Trophoblast cell (in vitro differentiated cells and primary cell): ENCODE measurements at regions not wholly inside any gene's neighbourhood (a gene's known extent, or its start where the extent isn't known, plus 50 kb on each side); places are given as distances from the start of the nearest gene placed in this dataset.

Experiments used
- DNase-seq, 2 donors: peaks; one replicate each; pipeline ENCODE4 v3.0.0-alpha.2; 2016
- H2AFZ ChIP-seq: 2 replicates; pipeline ENCODE4 v1.6.1; 2013; ENCODE audit warnings: low read length, moderate library complexity, mild to moderate bottlenecking; ENCODE audit not compliant: insufficient read depth, poor library complexity
- H2AK5ac ChIP-seq: 2 replicates; pipeline ENCODE4 v1.6.1; 2013; ENCODE audit warnings: mild to moderate bottlenecking, low read length
- H2BK120ac ChIP-seq: 2 replicates; pipeline ENCODE4 v1.6.1; 2013; ENCODE audit warnings: low read length, mild to moderate bottlenecking, moderate library complexity; ENCODE audit not compliant: insufficient read depth, poor library complexity
- H2BK12ac ChIP-seq: 2 replicates; pipeline ENCODE4 v1.6.1; 2013; ENCODE audit warnings: mild to moderate bottlenecking, low read length, moderate library complexity
- H2BK5ac ChIP-seq: 2 replicates; pipeline ENCODE4 v1.6.1; 2013; ENCODE audit warnings: low read length, low read depth, moderate library complexity, mild to moderate bottlenecking; ENCODE audit not compliant: poor library complexity
- H3K14ac ChIP-seq: 2 replicates; pipeline ENCODE4 v1.6.1; 2013; ENCODE audit warnings: mild to moderate bottlenecking, low read length
- H3K18ac ChIP-seq: 2 replicates; pipeline ENCODE4 v1.6.1; 2013; ENCODE audit warnings: mild to moderate bottlenecking, low read length
- H3K23ac ChIP-seq: 2 replicates; pipeline ENCODE4 v1.6.1; 2013; ENCODE audit warnings: low read length
- H3K27ac ChIP-seq: 2 replicates; pipeline ENCODE4 v1.5.1; 2013; ENCODE audit warnings: low read depth, mild to moderate bottlenecking, inconsistent platforms, low read length, moderate library complexity
- H3K27me3 ChIP-seq: 2 replicates; pipeline ENCODE4 v1.6.1; 2013; ENCODE audit warnings: inconsistent platforms, mild to moderate bottlenecking, low read length, moderate library complexity; ENCODE audit not compliant: insufficient read depth
- H3K36me3 ChIP-seq, 2 experiments: 1 replicate in 1 of 2; 2 replicates in 1 of 2; pipeline ENCODE4 v1.6.1; 2013; ENCODE audit warnings: low read length in 2 of 2, mild to moderate bottlenecking in 2 of 2, moderate library complexity in 1 of 2; ENCODE audit not compliant: insufficient read depth in 2 of 2, control insufficient read depth in 1 of 2
- H3K4ac ChIP-seq: 2 replicates; pipeline ENCODE4 v1.6.1; 2013; ENCODE audit warnings: low read depth, mild to moderate bottlenecking, low read length, moderate library complexity
- H3K4me1 ChIP-seq, 2 experiments: 1 replicate in 1 of 2; 2 replicates in 1 of 2; pipeline ENCODE4 v1.6.1; 2013; ENCODE audit warnings: low read length in 2 of 2, mild to moderate bottlenecking in 2 of 2, moderate library complexity in 1 of 2; ENCODE audit not compliant: insufficient read depth in 2 of 2, control insufficient read depth in 1 of 2
- H3K4me2 ChIP-seq: 2 replicates; pipeline ENCODE4 v1.6.1; 2013; ENCODE audit warnings: inconsistent platforms, mild to moderate bottlenecking, low read length, moderate library complexity
- H3K4me3 ChIP-seq: 2 replicates; pipeline ENCODE4 v1.5.1; 2013; ENCODE audit warnings: mild to moderate bottlenecking, low read depth, low read length, inconsistent platforms
- H3K79me1 ChIP-seq: one replicate; pipeline ENCODE4 v1.6.1; 2013; ENCODE audit warnings: low read length
- H3K79me2 ChIP-seq: 2 replicates; pipeline ENCODE4 v1.6.1; 2013; ENCODE audit warnings: low read length, mild to moderate bottlenecking; ENCODE audit not compliant: control insufficient read depth, insufficient read depth, poor library complexity
- H3K9ac ChIP-seq: 2 replicates; pipeline ENCODE4 v1.6.1; 2013; ENCODE audit warnings: mild to moderate bottlenecking, low read length
- H3K9me3 ChIP-seq: 2 replicates; pipeline ENCODE4 v1.6.1; 2013; ENCODE audit warnings: low read depth, mild to moderate bottlenecking, control low read depth, inconsistent platforms, low read length; ENCODE audit not compliant: insufficient read depth
- H4K12ac ChIP-seq: 2 replicates; pipeline ENCODE4 v1.6.1; 2013; ENCODE audit warnings: low read depth, mild to moderate bottlenecking, low read length, moderate library complexity
- H4K8ac ChIP-seq: 2 replicates; pipeline ENCODE4 v1.6.1; 2013; ENCODE audit warnings: low read depth, mild to moderate bottlenecking, low read length, moderate library complexity
- H4K91ac ChIP-seq: one replicate; pipeline ENCODE4 v1.6.1; 2013; ENCODE audit warnings: low read depth, mild to moderate bottlenecking, low read length, moderate library complexity
- WGBS: extraction: QIAGEN DNeasy Blood & Tissue Kit; methylation state at CpG from one replicate; pipeline ENCODE4 v1.1.7; 2013; ENCODE audit warnings: missing lambda C conversion rate; ENCODE audit not compliant: insufficient read length, insufficient coverage; ENCODE audit errors: extremely low coverage; 5-methylcytosine and 5-hydroxymethylcytosine counted together

GRCh38 chr14:94977016-94977415 is 180.3 kb downstream of the DICER1 start:
- H3K14ac ChIP-seq, result no peak overlapping the region
- no peak overlapping the region for H2BK5ac ChIP-seq
- H3K27ac ChIP-seq, result no peak overlapping the region
- H4K12ac ChIP-seq, result no peak overlapping the region
- no peak overlapping the region for H4K8ac ChIP-seq
- H3K4me3 ChIP-seq, result no peak overlapping the region
- no peaks in the 10 kb centered on the region for H3K4me1 ChIP-seq
- H3K4ac ChIP-seq, result no peak overlapping the region
- no peak overlapping the region for H2AK5ac ChIP-seq
- no peak overlapping the region for H4K91ac ChIP-seq
- H3K36me3 ChIP-seq, result no peaks in the 10 kb centered on the region
- no peaks in the 10 kb centered on the region for H3K79me2 ChIP-seq
- peak in 1 of 2 donors; percentile 53 for DNase-seq
- H2AFZ ChIP-seq, result no peak overlapping the region
- H3K18ac ChIP-seq, result no peak overlapping the region
- H2BK12ac ChIP-seq, result no peak overlapping the region
- no peaks in the 10 kb centered on the region for H3K9me3 ChIP-seq
- no peak overlapping the region for H3K23ac ChIP-seq
- no peak overlapping the region for H3K9ac ChIP-seq
- no peaks in the 10 kb centered on the region for H3K27me3 ChIP-seq
- H2BK120ac ChIP-seq, result no peak overlapping the region
- no CpG with 5 or more reads among the region's 2 CpGs for WGBS
- no peak overlapping the region for H3K4me2 ChIP-seq
- no peaks in the 10 kb centered on the region for H3K79me1 ChIP-seq

GRCh38 chr14:94975366-94975765 is 182.0 kb downstream of the DICER1 start:
- Histone ChIP-seq H2AFZ (no peak overlapping the region), H3K79me1 (no peaks in the 10 kb centered on the region), H3K4me2 (no peak overlapping the region), H2AK5ac (no peak overlapping the region), H3K9ac (no peak overlapping the region), H3K23ac (peak overlapping the region; percentile 42), H3K4ac (no peak overlapping the region), H2BK120ac (no peak overlapping the region), H3K4me1 (no peaks in the 10 kb centered on the region), H3K27ac (no peak overlapping the region), H2BK12ac (no peak overlapping the region), H3K4me3 (no peak overlapping the region), H3K9me3 (no peaks in the 10 kb centered on the region), H3K18ac (no peak overlapping the region), H3K36me3 (no peaks in the 10 kb centered on the region), H3K14ac (no peak overlapping the region), H4K12ac (no peak overlapping the region), H2BK5ac (no peak overlapping the region), H4K8ac (no peak overlapping the region), H3K79me2 (no peaks in the 10 kb centered on the region), H4K91ac (no peak overlapping the region), H3K27me3 (no peaks in the 10 kb centered on the region)
- no peak for DNase-seq
- WGBS, result no CpG with 5 or more reads among the region's 1 CpG

GRCh38 chr14:94974893-94975292 is 182.4 kb downstream of the DICER1 start:
- no peak overlapping the region for H3K14ac ChIP-seq
- no peak overlapping the region for H2AFZ ChIP-seq
- no peaks in the 10 kb centered on the region for H3K79me1 ChIP-seq
- WGBS, result no CpG with 5 or more reads among the region's 3 CpGs
- no peak overlapping the region for H2BK5ac ChIP-seq
- H3K36me3 ChIP-seq, result no peaks in the 10 kb centered on the region
- no peak overlapping the region for H3K4me3 ChIP-seq
- no peaks in the 10 kb centered on the region for H3K27me3 ChIP-seq
- H2AK5ac ChIP-seq, result no peak overlapping the region
- H3K23ac ChIP-seq, result no peak overlapping the region
- no peak overlapping the region for H4K8ac ChIP-seq
- H4K12ac ChIP-seq, result no peak overlapping the region
- H3K79me2 ChIP-seq, result no peaks in the 10 kb centered on the region
- no peak overlapping the region for H3K9ac ChIP-seq
- no peak overlapping the region for H2BK12ac ChIP-seq
- no peak overlapping the region for H3K4me2 ChIP-seq
- no peaks in the 10 kb centered on the region for H3K4me1 ChIP-seq
- H3K4ac ChIP-seq, result no peak overlapping the region
- DNase-seq, result no peak
- no peaks in the 10 kb centered on the region for H3K9me3 ChIP-seq
- H3K18ac ChIP-seq, result no peak overlapping the region
- no peak overlapping the region for H2BK120ac ChIP-seq
- no peak overlapping the region for H3K27ac ChIP-seq
- no peak overlapping the region for H4K91ac ChIP-seq

- Histone ChIP-seq H2AK5ac (no peak overlapping the region), H2BK12ac (no peak overlapping the region), H3K14ac (no peak overlapping the region), H3K36me3 (no peaks in the 10 kb centered on the region), H2AFZ (no peak overlapping the region), H2BK5ac (no peak overlapping the region), H3K9me3 (no peaks in the 10 kb centered on the region), H4K8ac (no peak overlapping the region), H3K23ac (no peak overlapping the region), H3K18ac (no peak overlapping the region), H3K79me1 (no peaks in the 10 kb centered on the region), H3K79me2 (no peaks in the 10 kb centered on the region), H3K4ac (no peak overlapping the region), H3K4me3 (no peak overlapping the region), H3K4me1 (no peaks in the 10 kb centered on the region), H2BK120ac (no peak overlapping the region), H4K12ac (no peak overlapping the region), H3K27ac (no peak overlapping the region), H4K91ac (no peak overlapping the region), H3K4me2 (no peak overlapping the region), H3K9ac (no peak overlapping the region), H3K27me3 (no peaks in the 10 kb centered on the region)
- no CpG with 5 or more reads among the region's 2 CpGs for WGBS
- DNase-seq, result no peak
Observed at GRCh38 chr14:94974422-94974821, 182.9 kb downstream of the DICER1 start.
